ENCODE measurements at regions not wholly inside any gene's neighbourhood (a gene's known extent, or its start where the extent isn't known, plus 50 kb on each side); places are given as distances from the start of the nearest gene placed in this dataset.
"Not testable (repeated sequence)": the region's sequence is repeated elsewhere in the genome, so short reads cannot be mapped to it uniquely, and the experiment has no call there.

- DNase-seq, result no peak
These were observed 147.2 kb downstream of the NDUFA12 start for GRCh38 chr12:94856324-94856723.

DNA sequence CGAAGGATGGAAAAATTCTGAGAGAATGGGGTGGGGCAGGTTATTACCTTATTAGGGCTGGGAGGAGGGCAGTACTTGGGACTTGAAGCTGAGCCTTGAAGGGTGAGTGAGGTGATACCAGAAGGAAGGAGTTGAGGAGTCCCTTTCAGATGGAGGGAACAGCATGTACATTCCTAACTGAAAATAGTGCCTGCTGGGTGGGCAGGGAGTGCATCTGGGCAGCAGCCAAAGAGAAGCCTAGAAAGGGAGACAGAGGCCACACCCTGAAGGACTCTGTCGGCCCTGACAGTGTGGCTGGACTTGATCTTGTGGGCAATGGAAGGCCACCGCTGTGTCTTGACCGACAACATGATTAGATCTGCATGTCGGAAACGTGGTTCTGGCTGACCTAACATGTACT, 147.6 kb downstream of the NDUFA12 start:
- DNase-seq, result no peak

DNA sequence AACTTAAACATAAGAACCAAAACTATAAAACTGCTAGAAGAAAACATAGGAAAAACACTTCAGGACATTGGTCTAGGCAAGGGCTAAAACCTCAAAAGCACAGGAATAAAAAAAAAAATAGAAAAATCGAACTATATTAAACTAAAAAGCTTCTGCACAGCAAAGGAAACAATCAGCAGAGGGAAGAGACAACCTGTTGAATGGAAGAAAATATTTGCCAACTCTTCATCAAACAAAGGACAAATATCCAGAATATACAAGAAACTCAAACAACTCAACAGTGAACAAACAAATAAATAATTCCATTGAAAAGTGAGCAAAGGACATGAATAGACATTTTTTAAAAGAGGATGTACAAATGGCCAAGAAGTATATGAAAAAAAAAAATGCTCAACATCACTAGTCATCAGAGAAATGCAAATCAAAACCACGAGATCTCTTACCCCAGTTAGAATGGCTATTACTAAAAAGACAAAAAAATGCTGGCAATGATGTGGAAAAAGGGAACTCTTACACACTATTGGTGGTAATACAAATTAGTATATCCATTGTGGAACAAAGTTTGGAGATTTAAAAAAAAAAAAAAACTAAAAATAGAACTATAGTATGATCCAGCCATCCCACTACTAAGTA, 152.0 kb downstream of the NDUFA12 start:
- no peak for DNase-seq

- DNase-seq, result no peak
These were observed 154.0 kb downstream of the NDUFA12 start for GRCh38 chr12:94849411-94849976.

DNA sequence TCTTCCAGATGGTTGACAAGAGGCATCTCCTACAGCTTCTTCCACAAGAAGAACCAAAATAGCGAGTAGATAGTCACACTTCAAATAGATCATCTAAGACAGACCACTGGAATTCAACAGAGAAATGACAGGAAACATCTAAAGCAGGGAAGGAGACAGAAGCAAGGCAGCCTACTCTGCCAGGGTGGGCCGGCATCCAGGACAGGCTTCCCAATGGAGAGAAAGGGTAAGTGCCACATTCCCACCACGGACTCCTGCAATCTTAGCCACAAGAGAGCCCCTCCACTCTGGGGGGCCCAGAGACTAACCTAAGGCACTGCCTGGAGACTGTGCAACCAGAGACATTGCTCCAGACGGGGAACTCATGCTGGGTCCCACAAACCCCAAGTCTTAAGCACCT, 154.5 kb downstream of the NDUFA12 start:
- DNase-seq, result no peak

GRCh38 chr12:94845110-94845509, 158.4 kb downstream of the NDUFA12 start:
- DNase-seq, result no peak

DNA sequence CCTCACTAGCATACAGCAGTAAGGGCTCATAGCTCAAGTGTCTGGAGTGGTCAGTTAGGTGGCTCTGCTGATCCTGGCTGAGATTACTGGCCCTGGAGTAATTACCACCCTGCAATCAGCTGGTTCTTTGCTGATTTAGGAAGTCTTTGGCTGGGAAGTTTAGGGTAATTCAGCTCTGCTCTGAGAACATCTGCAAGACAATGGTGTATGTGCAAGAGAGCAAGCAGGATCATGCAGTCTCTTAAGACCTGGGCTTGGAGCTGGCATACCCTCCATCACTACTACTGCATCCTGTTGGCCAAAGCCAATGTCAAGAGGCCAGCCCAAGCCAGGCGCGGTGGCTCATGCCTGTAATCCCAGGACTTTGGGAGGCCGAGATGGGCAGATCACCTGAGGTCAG, 159.0 kb downstream of the NDUFA12 start:
- DNase-seq, result no peak

DNA sequence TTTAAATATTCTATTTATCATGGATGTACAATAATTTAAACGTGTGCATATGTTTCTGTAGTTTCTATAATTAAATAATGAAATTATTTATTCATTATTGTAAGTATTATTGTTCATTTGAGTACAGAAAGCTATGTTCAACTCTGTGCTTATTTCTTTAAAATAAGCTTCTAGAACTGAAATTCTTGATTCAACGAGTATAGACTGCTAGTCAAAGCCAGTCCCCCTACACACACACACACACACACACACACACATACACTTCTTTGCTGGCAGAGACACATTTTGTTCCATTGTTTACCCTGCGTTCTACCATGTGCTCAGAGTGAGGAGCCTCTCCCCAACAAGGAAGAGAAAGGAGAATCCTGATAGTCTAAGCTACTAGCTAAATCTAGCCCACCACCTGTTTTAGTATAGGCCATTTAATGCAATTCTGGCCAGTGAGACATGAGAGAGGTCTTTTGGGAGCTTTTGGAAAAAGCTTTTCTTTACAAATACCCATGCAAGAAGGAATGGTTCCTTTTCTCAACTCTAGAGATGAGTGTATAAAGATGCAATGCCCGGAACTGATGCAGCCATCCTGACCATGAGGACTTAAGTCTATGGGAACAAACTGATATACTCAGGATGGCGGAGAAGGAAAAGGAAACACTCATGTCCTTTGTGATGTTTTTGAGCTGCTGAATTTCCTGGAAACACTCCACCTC, 161.4 kb downstream of the NDUFA12 start:
- no peak for DNase-seq

DNA sequence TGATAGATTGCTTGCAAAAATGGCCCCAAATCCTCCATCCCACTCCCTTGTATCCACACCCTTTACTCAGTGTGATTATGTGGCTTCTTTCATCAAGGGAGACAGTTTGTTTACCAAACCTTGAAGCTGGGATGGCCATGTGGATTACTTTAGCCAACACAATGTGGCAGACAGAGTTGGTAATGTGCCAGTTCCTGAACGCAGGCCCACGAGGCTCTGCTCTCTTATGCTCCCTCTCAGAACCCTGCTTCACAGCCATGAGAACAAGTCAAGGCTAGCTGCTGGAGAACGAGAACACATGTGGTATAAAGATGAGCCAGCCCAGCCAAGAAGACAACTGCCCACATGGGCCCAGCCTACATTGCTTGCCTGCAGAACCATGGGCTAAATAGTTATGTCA, 162.3 kb downstream of the NDUFA12 start:
- DNase-seq, result no peak

GRCh38 chr12:94839347-94839746, 164.2 kb downstream of the NDUFA12 start:
- no peak for DNase-seq

- DNase-seq, result not testable (repeated sequence)
These were observed 166.4 kb downstream of the NDUFA12 start for GRCh38 chr12:94836952-94837670.

DNA sequence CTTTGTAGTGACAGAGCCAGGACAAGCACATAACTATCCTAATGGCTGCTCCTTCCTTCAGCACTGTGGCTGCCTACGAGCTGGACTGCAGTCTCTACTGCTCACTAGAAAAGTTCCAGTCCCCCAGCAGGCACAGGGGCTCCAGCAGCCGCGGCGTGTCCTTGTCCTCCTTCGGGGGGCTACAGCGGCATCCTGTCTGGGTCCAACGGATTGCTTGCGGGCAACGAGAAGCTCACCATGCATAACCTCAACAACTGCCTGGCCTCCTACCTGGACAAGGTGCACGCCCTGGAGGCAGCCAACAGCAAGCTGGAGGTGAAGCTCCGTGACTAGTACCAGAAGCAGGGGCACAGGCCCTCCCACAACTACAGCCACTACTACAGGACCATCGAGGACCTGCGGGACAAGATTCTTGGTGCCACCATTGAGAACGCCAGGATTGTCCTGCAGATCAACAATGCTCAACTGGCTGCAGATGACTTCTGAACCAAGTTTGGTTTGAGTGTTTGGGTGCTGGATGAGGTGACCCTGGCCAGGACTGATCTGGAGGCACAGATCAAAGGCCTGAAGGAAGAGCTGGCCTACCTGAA, 169.4 kb downstream of the NDUFA12 start:
- no peak for DNase-seq

GRCh38 chr12:94832780-94833681, 170.5 kb downstream of the NDUFA12 start:
- peak in 1 of 2 donors; percentile 20 for DNase-seq

GRCh38 chr12:94832105-94832504, 171.4 kb downstream of the NDUFA12 start:
- DNase-seq, result no peak

- DNase-seq, result peak; percentile 6 to 63
These were observed 172.3 kb downstream of the NDUFA12 start for GRCh38 chr12:94831081-94831751.

DNA sequence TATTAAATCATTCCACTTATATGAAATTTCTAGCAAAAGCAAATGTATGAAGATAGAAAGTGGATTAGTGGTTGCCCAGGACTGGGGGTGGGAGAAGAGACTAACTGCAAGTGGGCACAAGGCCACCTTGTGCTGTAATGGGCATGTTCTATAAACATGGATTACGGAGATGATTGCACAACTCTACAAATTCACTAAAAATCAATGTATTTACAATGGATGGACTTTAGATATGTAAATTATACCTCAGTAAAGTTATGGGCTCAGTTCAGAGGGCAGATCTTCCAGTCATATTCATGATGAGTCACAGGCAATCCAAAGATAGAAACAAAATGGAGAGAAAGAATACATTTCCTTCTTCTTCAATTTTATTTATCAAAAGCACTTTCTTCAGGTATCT, 173.9 kb downstream of the NDUFA12 start:
- DNase-seq, result no peak

GRCh38 chr12:94819011-94819410, 168.7 kb upstream of the TMCC3 start:
- DNase-seq, result no peak

DNA sequence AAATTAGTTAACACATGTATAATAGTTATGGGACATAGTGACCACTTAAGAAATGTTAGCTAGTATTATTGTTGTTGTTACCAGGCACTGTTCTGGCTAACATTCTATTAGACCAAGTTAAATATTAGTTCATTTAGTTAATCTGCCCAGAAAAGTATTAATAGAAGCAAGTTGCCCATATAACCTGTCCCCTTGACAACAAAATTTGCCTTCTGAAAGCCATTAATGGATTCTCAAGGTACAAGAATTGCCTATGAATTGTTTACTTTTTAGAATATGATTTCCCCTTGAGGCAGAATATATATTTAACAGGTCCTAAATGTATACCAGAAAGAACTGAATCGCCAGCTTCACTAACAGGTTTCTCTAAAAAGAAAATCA, 167.3 kb upstream of the TMCC3 start:
- DNase-seq, result no peak

DNA sequence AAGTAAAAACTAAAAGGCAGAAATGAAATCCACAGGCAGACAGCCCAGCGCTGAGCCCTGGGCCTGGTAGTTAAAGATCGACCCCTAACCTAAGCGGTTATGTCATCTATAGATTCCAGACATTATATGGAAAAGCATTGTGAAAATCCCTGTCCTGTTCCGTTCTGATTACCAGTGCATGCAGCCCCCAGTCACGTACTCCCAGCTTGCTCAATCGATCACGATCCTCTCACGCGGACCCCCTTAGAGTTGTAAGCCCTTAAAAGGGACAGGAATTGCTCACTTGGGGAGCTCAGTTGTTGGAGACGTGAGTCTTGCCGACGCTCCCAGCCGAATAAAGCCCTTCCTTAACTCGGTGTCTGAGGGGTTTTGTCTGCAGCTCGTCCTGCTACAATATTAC, 166.8 kb upstream of the TMCC3 start:
- DNase-seq, result not testable (repeated sequence)

- DNase-seq, result not testable (repeated sequence)
These were observed 166.4 kb upstream of the TMCC3 start for GRCh38 chr12:94816746-94817145.

DNA sequence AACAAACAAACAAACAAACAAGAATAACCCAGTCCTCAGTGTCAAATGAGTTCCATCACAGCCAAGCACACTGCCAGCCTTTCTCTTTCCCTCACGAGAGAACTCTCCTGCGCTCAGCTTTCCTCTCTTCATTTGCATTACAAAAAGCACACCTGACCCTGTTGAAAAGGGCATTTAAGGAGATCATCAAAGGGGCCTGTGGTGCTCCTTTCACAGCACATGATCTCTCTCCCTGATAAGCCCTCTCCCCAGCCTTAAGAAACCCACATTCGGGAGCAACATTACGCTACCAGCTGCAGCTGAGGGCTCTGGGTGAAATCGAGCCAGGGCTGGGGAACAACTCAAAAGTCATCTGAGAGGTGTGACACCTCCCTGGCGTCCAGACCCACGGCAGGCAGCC, 165.6 kb upstream of the TMCC3 start:
- DNase-seq, result no peak

DNA sequence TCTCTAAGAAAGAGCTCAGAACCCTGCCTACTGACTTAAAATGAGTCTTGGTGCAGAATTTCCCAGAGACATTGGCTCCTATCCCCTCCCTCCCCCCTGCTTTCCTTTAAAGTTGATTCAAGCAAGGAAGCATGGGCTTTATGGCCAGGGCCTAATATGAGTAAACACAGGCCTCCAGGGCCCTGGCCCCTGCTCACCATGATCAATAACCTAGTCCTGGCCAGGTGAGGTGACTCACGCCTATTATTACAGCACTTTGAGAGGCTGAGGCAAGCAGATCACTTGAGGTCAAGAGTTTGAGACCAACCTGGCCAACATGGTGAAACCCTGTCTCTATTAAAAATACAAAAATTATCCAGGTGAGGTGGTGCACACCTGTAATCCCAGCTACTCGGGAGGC, 165.1 kb upstream of the TMCC3 start:
- DNase-seq, result no peak

Data from CD4-positive, alpha-beta T cell treated with Interleukin-4 for 1 hour (primary cell).